ENCODE measurements at regions not wholly inside any gene's neighbourhood (a gene's known extent, or its start where the extent isn't known, plus 50 kb on each side); places are given as distances from the start of the nearest gene placed in this dataset.
"Not testable (repeated sequence)": the region's sequence is repeated elsewhere in the genome, so short reads cannot be mapped to it uniquely, and the experiment has no call there.

DNA sequence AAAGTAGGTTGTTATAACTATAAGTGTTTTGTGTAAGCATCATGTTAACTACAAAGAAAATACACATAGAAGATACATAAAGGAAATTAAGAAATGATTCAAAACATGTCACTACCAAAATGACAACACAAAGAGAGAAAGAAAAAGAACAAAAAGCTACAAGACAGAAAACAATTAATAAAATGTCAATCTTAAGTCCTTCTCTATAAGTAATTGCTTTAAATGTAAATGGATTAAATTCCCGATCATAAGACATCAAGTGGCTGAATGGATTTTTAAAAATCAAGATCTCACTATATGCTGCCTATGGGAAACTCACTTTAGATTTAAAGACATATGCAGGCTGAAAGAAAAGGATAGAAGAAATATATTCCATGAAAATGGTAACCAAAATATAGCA is 232.3 kb upstream of the NFIA start:
- no peak for DNase-seq
- Histone ChIP-seq H3K27me3 (no peaks in the 10 kb centered on the region), H3K36me3 (no peaks in the 10 kb centered on the region), H3K4me1 (no peaks in the 10 kb centered on the region), H3K27ac (no peak overlapping the region), H3K4me3 (no peak overlapping the region), H3K9me3 (no peaks in the 10 kb centered on the region)
- intact Hi-C loops (cut with DNase I; ENCODE audit: low total_unique reads), result no loop called here
- TF ChIP-seq, protein P1, sequence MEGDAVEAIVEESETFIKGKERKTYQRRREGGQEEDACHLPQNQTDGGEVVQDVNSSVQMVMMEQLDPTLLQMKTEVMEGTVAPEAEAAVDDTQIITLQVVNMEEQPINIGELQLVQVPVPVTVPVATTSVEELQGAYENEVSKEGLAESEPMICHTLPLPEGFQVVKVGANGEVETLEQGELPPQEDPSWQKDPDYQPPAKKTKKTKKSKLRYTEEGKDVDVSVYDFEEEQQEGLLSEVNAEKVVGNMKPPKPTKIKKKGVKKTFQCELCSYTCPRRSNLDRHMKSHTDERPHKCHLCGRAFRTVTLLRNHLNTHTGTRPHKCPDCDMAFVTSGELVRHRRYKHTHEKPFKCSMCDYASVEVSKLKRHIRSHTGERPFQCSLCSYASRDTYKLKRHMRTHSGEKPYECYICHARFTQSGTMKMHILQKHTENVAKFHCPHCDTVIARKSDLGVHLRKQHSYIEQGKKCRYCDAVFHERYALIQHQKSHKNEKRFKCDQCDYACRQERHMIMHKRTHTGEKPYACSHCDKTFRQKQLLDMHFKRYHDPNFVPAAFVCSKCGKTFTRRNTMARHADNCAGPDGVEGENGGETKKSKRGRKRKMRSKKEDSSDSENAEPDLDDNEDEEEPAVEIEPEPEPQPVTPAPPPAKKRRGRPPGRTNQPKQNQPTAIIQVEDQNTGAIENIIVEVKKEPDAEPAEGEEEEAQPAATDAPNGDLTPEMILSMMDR (IDR thresholded peaks at IDR 0.05), result no peak
- TF ChIP-seq POLR2A (IDR thresholded peaks at IDR 0.05), result no peak

DNA sequence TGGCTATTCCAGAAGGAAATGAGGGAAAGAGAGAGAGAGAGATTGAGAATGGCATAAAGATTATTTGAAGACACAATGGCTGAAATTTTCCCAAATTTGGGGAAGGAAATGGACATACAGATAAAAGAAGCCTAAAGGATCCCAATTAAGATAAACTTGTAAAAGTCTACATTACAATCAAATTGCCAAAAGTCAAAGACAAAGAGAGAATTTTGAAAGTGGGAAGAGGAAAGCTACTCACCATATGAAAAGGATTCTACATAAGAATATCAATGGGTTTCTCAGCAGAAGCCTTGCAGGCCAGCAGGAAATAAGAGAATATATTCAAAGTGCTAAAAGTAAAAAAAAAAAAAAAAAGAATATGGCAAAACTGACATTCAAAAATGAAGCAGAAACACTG is 233.0 kb upstream of the NFIA start:
- no peaks in the 10 kb centered on the region for H3K9me3 ChIP-seq
- no peaks in the 10 kb centered on the region for H3K36me3 ChIP-seq
- H3K27ac ChIP-seq, result no peak overlapping the region
- no peak overlapping the region for H3K4me3 ChIP-seq
- H3K4me1 ChIP-seq, result no peaks in the 10 kb centered on the region
- DNase-seq, result no peak
- TF ChIP-seq, protein P1 (IDR thresholded peaks at IDR 0.05), result no peak
- no peak for TF ChIP-seq POLR2A (IDR thresholded peaks at IDR 0.05)
- intact Hi-C loops (cut with DNase I; ENCODE audit: low total_unique reads), result no loop called here
- H3K27me3 ChIP-seq, result no peaks in the 10 kb centered on the region

DNA sequence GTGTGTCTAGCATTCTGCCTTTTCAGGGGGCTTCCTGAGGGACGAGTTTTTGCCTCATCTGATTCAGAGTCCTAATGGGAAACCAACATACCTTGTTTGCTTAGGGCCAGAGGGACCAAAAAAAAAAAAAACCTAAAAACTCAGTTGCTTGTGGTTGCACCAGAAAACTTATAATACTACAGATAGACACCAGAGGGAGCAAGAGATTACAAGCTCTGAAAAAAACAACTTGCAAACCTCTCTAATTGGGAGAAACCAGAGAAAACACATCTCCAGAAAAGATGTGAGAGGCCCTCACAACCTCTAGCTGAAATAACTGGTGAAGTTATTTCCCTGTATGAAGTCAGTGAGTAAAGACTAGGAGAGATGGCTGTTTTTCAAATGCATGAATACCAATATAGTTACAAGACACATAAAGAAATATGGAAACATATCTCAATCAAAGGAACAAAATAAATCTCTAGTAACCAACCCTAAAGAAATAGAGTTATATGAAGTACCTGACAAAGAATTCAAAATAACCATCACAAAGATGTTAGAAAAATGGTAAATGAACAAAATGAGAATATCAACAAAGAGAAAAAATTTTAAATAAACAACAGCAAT is 233.7 kb upstream of the NFIA start:
- intact Hi-C loops (cut with DNase I; ENCODE audit: low total_unique reads), result no loop called here
- Histone ChIP-seq H3K27ac (no peak overlapping the region), H3K36me3 (no peaks in the 10 kb centered on the region), H3K9me3 (no peaks in the 10 kb centered on the region), H3K4me1 (no peaks in the 10 kb centered on the region), H3K27me3 (no peaks in the 10 kb centered on the region), H3K4me3 (no peak overlapping the region)
- DNase-seq, result no peak
- TF ChIP-seq, protein P1 (IDR thresholded peaks at IDR 0.05), result peak in 1 of 4 experiments; percentile 8
- TF ChIP-seq POLR2A (IDR thresholded peaks at IDR 0.05), result no peak

DNA sequence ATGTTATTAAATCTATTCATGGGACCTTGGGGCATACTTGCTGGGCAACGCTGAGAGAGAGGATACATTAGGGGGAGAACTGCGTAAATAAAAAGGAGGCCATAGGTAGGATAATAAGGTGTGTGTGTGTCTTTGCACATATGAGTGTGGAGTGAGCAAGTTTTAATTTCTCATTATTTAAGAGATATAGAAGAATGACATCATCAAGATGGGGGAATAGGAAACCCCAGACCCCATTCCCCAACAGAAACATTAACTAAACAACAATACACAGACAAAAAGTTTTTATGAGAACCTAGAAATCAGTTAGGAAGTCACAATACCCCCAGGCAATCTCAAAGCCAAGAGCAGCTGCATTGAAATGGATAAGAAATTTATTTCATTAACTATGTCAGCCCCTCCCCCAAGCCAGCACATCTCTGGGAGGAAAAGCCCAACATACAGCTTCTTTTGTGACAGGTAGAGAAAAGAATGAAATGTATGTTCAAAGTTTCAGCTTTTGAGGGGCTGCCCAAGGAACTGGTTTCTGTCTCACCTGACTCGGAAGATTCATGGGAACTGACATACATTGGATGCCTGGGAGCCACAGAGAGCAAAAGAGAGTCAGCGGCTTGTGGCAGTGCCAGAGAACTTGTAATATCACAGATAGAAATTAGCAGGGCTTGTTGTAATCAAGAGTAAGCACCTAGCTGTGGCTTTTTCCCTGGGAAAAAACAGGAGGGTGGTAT is 234.3 kb upstream of the NFIA start:
- Histone ChIP-seq H3K36me3 (no peaks in the 10 kb centered on the region), H3K4me3 (no peak overlapping the region), H3K27ac (no peak overlapping the region), H3K9me3 (no peaks in the 10 kb centered on the region), H3K4me1 (no peaks in the 10 kb centered on the region), H3K27me3 (no peaks in the 10 kb centered on the region)
- intact Hi-C loops (cut with DNase I; ENCODE audit: low total_unique reads), result no loop called here
- TF ChIP-seq, protein P1 (IDR thresholded peaks at IDR 0.05), result no peak
- no peak for DNase-seq

DNA sequence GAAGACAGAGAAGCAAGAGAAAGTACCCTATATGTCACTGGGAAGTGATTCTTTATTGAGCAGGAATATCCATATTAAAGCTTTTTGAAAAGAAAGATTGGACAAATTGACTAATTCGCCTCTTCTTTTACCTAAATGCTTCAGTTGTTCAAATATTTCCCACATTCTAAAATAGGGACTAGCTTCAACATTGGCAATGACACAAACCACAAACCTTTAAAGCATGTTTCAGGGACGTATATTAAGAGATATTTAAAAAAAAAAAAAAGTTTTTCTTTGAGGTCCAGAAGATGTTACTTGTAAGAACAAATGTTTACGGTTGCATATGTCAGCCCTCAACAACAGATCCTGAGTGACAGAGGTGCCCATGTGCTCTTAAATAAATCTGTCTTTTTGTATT is 235.0 kb upstream of the NFIA start:
- no peaks in the 10 kb centered on the region for H3K27me3 ChIP-seq
- H3K4me3 ChIP-seq, result no peak overlapping the region
- DNase-seq, result no peak
- no peaks in the 10 kb centered on the region for H3K4me1 ChIP-seq
- H3K27ac ChIP-seq, result no peak overlapping the region
- intact Hi-C loops (cut with DNase I; ENCODE audit: low total_unique reads), result no loop called here
- H3K9me3 ChIP-seq, result no peaks in the 10 kb centered on the region
- H3K36me3 ChIP-seq, result no peaks in the 10 kb centered on the region
- TF ChIP-seq, protein P1 (IDR thresholded peaks at IDR 0.05), result no peak
- TF ChIP-seq POLR2A (IDR thresholded peaks at IDR 0.05), result no peak

- H3K27ac ChIP-seq; H3K4me1 ChIP-seq; H3K4me3 ChIP-seq; H3K9me3 ChIP-seq; H3K27me3 ChIP-seq; intact Hi-C loops (cut with DNase I; ENCODE audit: low total_unique reads); DNase-seq; H3K36me3 ChIP-seq: not testable (repeated sequence)
Measured at GRCh38 chr1:60845659-60846058, 236.7 kb upstream of the NFIA start.
